ENCODE measurements at regions not wholly inside any gene's neighbourhood (a gene's known extent, or its start where the extent isn't known, plus 50 kb on each side); places are given as distances from the start of the nearest gene placed in this dataset.

DNA sequence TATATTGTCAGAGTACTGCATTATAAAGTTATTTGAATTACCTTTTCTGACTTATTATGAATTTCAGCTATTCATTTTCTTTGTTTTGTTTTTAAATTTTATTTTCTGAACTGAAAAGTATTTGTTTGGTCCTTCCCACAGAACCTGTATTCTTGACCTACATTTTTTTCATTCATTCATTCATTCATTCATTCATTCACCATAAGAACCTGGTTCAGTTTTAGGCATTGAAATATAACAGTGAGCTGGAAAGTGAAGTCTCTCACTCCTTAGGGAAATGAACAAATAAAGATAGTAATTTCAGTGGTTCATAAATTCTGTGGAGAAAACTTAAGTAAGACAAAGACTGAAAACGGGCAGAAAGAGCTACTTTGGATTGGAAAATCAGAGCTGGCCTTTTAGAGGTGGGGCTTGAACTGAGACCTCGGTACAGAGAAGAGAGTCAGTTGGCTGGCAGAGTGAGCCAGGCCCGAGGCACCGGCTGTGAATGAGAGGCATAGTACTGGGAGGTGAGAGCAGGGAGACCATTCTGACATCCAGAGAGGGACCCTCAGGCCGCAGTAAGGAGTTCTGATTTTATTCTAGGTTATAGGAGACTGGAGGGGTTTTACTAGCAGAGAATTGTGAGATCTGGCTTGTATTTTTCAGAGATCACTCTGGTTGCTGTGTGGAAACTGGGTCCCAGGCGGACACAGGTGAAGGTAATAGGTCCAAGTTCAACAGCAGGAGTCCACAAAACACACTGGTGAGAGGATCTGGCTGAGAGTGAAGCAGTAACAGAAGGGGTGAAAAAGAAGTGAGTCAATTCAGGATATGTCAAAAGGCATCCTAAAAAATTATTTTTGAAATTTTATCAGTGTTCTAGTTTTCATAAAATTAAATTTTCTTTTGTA lies 75.8 kb upstream of the FN1 start:
- no peak for DNase-seq

GRCh38 chr2:215507836-215508235 lies 72.0 kb upstream of the FN1 start:
- DNase-seq: no peak

GRCh38 chr2:215507136-215507535 lies 71.3 kb upstream of the FN1 start:
- no peak for DNase-seq

- DNase-seq: no peak
These were observed 70.7 kb upstream of the FN1 start for GRCh38 chr2:215506604-215506990.

DNA sequence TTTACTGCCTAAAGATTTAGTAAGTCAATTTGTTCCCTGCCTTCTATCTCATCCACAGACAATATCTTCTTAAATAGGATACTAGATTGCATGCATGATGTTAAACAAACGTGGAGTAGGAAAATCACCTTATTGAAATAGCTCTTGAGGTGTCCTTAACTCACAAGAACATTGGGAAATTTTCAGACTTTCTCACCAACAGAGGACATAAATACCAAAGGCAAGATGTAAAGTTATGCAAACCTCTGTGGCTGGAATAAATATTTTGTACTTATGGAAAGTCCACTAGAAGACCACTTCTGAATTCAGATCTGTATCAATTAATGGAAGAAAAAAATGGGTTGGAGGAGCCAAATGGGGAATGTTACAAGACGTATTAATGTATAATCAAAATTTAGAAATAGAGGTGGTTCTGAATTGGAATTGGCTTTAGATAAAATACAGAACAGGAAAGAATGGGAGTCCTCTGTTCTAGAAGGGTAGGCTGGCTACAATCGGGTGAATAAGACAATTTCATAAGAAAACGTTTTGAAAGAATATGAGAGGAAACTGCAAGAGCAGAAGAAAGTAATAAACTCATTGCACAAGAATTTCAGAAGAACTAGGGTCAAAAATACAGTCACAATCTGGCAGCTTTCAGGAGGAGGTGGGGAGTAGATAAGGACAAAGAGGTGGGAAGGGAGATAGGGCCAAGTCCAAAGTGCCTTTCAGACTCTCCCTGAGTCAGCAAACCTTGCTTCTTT lies 69.3 kb upstream of the FN1 start:
- no peak for DNase-seq

GRCh38 chr2:215504547-215504946 lies 68.7 kb upstream of the FN1 start:
- DNase-seq: no peak

- no peak for DNase-seq
These were observed 67.5 kb upstream of the FN1 start for GRCh38 chr2:215503381-215503780.

GRCh38 chr2:215500466-215500865 lies 64.6 kb upstream of the FN1 start:
- DNase-seq: no peak

DNA sequence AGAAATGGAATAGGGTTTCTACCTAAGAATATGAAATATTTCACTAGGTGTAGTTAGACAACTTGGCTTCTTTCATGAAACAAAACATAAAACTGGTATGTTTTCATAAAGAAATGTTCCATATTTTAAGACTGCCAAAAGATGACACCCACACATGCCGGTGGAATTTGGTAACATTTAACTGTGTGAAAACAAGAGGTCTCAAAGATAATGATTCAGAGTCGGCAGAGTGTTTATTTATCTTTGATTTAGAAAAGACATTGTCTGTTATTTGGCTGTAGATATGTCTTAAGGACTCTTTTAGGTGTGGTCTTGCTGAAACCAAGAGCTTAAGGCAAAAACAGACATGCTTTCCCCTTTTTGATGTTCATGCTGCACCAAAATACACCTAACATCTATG lies 63.5 kb upstream of the FN1 start:
- no peak for DNase-seq

DNA sequence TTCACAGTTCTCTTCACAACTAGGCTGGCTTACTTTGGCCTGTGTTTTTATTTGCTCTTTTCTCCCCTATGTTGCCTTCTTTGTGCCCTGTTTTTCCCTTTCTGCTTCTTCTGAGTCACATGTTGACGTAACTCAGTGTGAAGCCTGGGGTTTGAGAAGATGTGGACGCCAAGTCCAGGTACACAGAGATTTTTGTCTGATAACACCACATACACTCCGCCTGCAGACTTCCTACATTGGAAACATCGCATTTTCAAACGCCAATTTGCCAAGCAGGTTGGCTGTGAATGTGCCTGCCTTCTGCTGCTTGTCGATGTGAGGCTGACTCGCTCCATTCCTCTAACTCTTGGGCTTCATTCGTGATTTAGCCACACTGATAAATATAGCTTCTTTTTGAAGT lies 62.6 kb upstream of the FN1 start:
- DNase-seq: peak in 1 of 51 donors; percentile 27

DNA sequence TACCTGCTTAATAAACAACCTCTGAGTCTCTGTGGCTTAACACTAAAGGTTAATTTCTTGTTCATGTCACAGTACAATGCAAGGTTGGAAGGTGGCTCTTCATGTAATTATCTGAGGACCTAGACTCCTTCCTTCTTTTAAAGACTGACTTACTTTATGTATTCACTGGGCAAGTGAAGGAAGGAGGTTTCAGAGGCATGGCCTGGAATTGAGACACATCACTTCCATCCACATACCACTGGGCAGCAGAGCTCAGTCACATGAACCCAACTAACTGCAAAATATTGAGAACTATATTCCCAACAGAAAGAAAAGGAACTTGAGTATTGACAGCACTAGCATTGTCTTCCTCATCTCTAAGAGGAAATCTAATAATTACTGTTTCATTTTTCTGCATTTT lies 57.5 kb upstream of the FN1 start:
- DNase-seq: no peak

DNA sequence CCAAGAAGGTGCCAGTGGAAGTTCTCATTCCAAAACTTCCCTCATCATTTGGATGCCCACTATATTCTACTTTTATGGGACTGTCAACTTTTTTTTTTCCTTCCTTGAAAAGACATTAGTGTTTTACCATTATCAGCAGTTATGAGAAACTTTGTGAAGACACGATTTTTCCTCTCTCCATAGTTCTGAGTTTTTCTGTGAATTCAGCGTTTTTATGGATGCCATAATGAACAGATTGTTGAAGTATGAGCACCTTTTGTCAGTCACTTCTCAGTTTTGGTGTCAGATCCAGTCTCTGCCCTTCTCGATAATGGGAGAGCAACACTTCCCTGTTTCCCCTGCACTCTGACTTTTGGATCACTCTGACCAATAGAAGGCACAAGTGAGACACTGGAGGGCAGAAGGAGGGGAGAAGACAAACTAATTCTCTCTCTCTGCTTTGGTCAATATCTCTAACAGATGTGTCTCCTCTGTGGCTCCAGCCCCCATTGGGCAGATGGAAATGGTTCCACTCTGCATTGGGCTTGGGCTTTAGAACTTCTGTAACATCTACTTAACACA lies 53.5 kb upstream of the FN1 start:
- DNase-seq: no peak

DNA sequence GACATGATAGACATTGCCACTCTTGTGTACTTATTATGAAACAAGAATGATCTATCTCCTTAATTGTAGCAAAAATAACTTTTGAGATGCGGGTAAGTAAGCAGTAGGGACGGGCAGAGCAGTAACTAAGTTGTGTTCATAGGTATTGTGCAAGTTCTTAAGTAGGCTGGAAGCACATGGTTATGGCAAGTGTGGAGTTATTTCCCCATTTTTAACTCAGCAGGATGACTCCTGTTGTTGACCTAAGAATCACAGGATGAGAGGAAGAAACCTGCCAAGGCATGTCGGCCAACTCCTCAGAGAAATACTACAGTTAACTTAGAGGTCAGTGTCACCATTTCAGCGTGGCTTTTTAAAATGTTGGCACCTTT lies 51.1 kb upstream of the FN1 start:
- DNase-seq: no peak

GRCh38 chr2:215486291-215487001 lies 50.6 kb upstream of the FN1 start:
- DNase-seq: no peak

Measured in hypothalamus (tissue), 51 donors.